ENCODE measurements at regions not wholly inside any gene's neighbourhood (a gene's known extent, or its start where the extent isn't known, plus 50 kb on each side); places are given as distances from the start of the nearest gene placed in this dataset.

GRCh38 chr4:112859456-112860184 is 189.8 kb upstream of the ANK2 start:
- Histone ChIP-seq H3K4me3 (ENCODE audit: low read depth, low read length) (no peak overlapping the region), H3K27ac (ENCODE audit: low read depth, low read length) (peak overlapping the region; percentile 62), H3K9ac (ENCODE audit: low read depth, low read length) (no peak overlapping the region), H3K36me3 (ENCODE audit: control insufficient read depth, insufficient read depth, low read length) (no peaks in the 10 kb centered on the region), H3K27me3 (ENCODE audit: control insufficient read depth, insufficient read depth, low read length) (no peaks in the 10 kb centered on the region), H3K4me1 (ENCODE audit: control insufficient read depth, insufficient read depth, low read length) (peaks cover 64% of the 10 kb centered on the region), H3K9me3 (ENCODE audit: control insufficient read depth, insufficient read depth, low read length) (no peaks in the 10 kb centered on the region)

- peak overlapping the region; percentile 96 for H3K27ac ChIP-seq (ENCODE audit: low read depth, low read length)
- no peaks in the 10 kb centered on the region for H3K36me3 ChIP-seq (ENCODE audit: control insufficient read depth, insufficient read depth, low read length)
- H3K9me3 ChIP-seq (ENCODE audit: control insufficient read depth, insufficient read depth, low read length), result no peaks in the 10 kb centered on the region
- no peaks in the 10 kb centered on the region for H3K27me3 ChIP-seq (ENCODE audit: control insufficient read depth, insufficient read depth, low read length)
- peak overlapping the region; percentile 35; the same call in 1 of the 2 replicates for H3K9ac ChIP-seq (ENCODE audit: low read depth, low read length)
- peak overlapping the region; percentile 24; the same call in 1 of the 2 replicates for H3K4me3 ChIP-seq (ENCODE audit: low read depth, low read length)
- peaks cover 67% of the 10 kb centered on the region for H3K4me1 ChIP-seq (ENCODE audit: control insufficient read depth, insufficient read depth, low read length)
These were observed 188.4 kb upstream of the ANK2 start for GRCh38 chr4:112860830-112861690.

- no peak overlapping the region for H3K4me3 ChIP-seq (ENCODE audit: low read depth, low read length)
- H3K4me1 ChIP-seq (ENCODE audit: control insufficient read depth, insufficient read depth, low read length), result peaks cover 64% of the 10 kb centered on the region
- H3K9ac ChIP-seq (ENCODE audit: low read depth, low read length), result peak overlapping the region; percentile 35; the same call in 1 of the 2 replicates
- no peaks in the 10 kb centered on the region for H3K27me3 ChIP-seq (ENCODE audit: control insufficient read depth, insufficient read depth, low read length)
- H3K9me3 ChIP-seq (ENCODE audit: control insufficient read depth, insufficient read depth, low read length), result no peaks in the 10 kb centered on the region
- no peaks in the 10 kb centered on the region for H3K36me3 ChIP-seq (ENCODE audit: control insufficient read depth, insufficient read depth, low read length)
- peak overlapping the region; percentile 96 for H3K27ac ChIP-seq (ENCODE audit: low read depth, low read length)
These were observed 187.5 kb upstream of the ANK2 start for GRCh38 chr4:112861691-112862674.

- no peak overlapping the region for H3K4me3 ChIP-seq (ENCODE audit: low read depth, low read length)
- peak overlapping the region; percentile 47 for H3K27ac ChIP-seq (ENCODE audit: low read depth, low read length)
- H3K4me1 ChIP-seq (ENCODE audit: control insufficient read depth, insufficient read depth, low read length), result peaks cover 32% of the 10 kb centered on the region
- H3K9me3 ChIP-seq (ENCODE audit: control insufficient read depth, insufficient read depth, low read length), result no peaks in the 10 kb centered on the region
- no peak overlapping the region for H3K9ac ChIP-seq (ENCODE audit: low read depth, low read length)
- no peaks in the 10 kb centered on the region for H3K36me3 ChIP-seq (ENCODE audit: control insufficient read depth, insufficient read depth, low read length)
- no peaks in the 10 kb centered on the region for H3K27me3 ChIP-seq (ENCODE audit: control insufficient read depth, insufficient read depth, low read length)
These were observed 184.0 kb upstream of the ANK2 start for GRCh38 chr4:112865443-112865842.

GRCh38 chr4:112876316-112876715 is 173.1 kb upstream of the ANK2 start:
- H3K27ac ChIP-seq (ENCODE audit: low read depth, low read length), result no peak overlapping the region
- H3K36me3 ChIP-seq (ENCODE audit: control insufficient read depth, insufficient read depth, low read length), result no peaks in the 10 kb centered on the region
- H3K4me3 ChIP-seq (ENCODE audit: low read depth, low read length), result no peak overlapping the region
- H3K9me3 ChIP-seq (ENCODE audit: control insufficient read depth, insufficient read depth, low read length), result no peaks in the 10 kb centered on the region
- no peaks in the 10 kb centered on the region for H3K27me3 ChIP-seq (ENCODE audit: control insufficient read depth, insufficient read depth, low read length)
- no peak overlapping the region for H3K9ac ChIP-seq (ENCODE audit: low read depth, low read length)
- H3K4me1 ChIP-seq (ENCODE audit: control insufficient read depth, insufficient read depth, low read length), result peaks cover 12% of the 10 kb centered on the region

GRCh38 chr4:112881842-112882241 is 167.6 kb upstream of the ANK2 start:
- Histone ChIP-seq H3K4me3 (ENCODE audit: low read depth, low read length) (no peak overlapping the region), H3K36me3 (ENCODE audit: control insufficient read depth, insufficient read depth, low read length) (no peaks in the 10 kb centered on the region), H3K27ac (ENCODE audit: low read depth, low read length) (peak overlapping the region; percentile 11), H3K4me1 (ENCODE audit: control insufficient read depth, insufficient read depth, low read length) (no peaks in the 10 kb centered on the region), H3K9ac (ENCODE audit: low read depth, low read length) (no peak overlapping the region), H3K9me3 (ENCODE audit: control insufficient read depth, insufficient read depth, low read length) (no peaks in the 10 kb centered on the region), H3K27me3 (ENCODE audit: control insufficient read depth, insufficient read depth, low read length) (no peaks in the 10 kb centered on the region)

- H3K27me3 ChIP-seq (ENCODE audit: control insufficient read depth, insufficient read depth, low read length), result no peaks in the 10 kb centered on the region
- no peaks in the 10 kb centered on the region for H3K36me3 ChIP-seq (ENCODE audit: control insufficient read depth, insufficient read depth, low read length)
- no peak overlapping the region for H3K9ac ChIP-seq (ENCODE audit: low read depth, low read length)
- H3K9me3 ChIP-seq (ENCODE audit: control insufficient read depth, insufficient read depth, low read length), result no peaks in the 10 kb centered on the region
- H3K27ac ChIP-seq (ENCODE audit: low read depth, low read length), result peak overlapping the region; percentile 11
- H3K4me3 ChIP-seq (ENCODE audit: low read depth, low read length), result no peak overlapping the region
- no peaks in the 10 kb centered on the region for H3K4me1 ChIP-seq (ENCODE audit: control insufficient read depth, insufficient read depth, low read length)
These were observed 167.2 kb upstream of the ANK2 start for GRCh38 chr4:112882286-112882685.

GRCh38 chr4:112884406-112884805 is 165.0 kb upstream of the ANK2 start:
- Histone ChIP-seq H3K36me3 (ENCODE audit: control insufficient read depth, insufficient read depth, low read length) (no peaks in the 10 kb centered on the region), H3K27ac (ENCODE audit: low read depth, low read length) (no peak overlapping the region), H3K4me3 (ENCODE audit: low read depth, low read length) (no peak overlapping the region), H3K9me3 (ENCODE audit: control insufficient read depth, insufficient read depth, low read length) (no peaks in the 10 kb centered on the region), H3K27me3 (ENCODE audit: control insufficient read depth, insufficient read depth, low read length) (no peaks in the 10 kb centered on the region), H3K4me1 (ENCODE audit: control insufficient read depth, insufficient read depth, low read length) (no peaks in the 10 kb centered on the region), H3K9ac (ENCODE audit: low read depth, low read length) (no peak overlapping the region)

- Histone ChIP-seq H3K9me3 (ENCODE audit: control insufficient read depth, insufficient read depth, low read length) (no peaks in the 10 kb centered on the region), H3K27ac (ENCODE audit: low read depth, low read length) (no peak overlapping the region), H3K27me3 (ENCODE audit: control insufficient read depth, insufficient read depth, low read length) (no peaks in the 10 kb centered on the region), H3K36me3 (ENCODE audit: control insufficient read depth, insufficient read depth, low read length) (no peaks in the 10 kb centered on the region), H3K4me1 (ENCODE audit: control insufficient read depth, insufficient read depth, low read length) (peaks cover 7% of the 10 kb centered on the region), H3K9ac (ENCODE audit: low read depth, low read length) (no peak overlapping the region), H3K4me3 (ENCODE audit: low read depth, low read length) (no peak overlapping the region)
These were observed 163.6 kb upstream of the ANK2 start for GRCh38 chr4:112885897-112886296.

- Histone ChIP-seq H3K27me3 (ENCODE audit: control insufficient read depth, insufficient read depth, low read length) (no peaks in the 10 kb centered on the region), H3K4me1 (ENCODE audit: control insufficient read depth, insufficient read depth, low read length) (peaks cover 7% of the 10 kb centered on the region), H3K4me3 (ENCODE audit: low read depth, low read length) (no peak overlapping the region), H3K36me3 (ENCODE audit: control insufficient read depth, insufficient read depth, low read length) (no peaks in the 10 kb centered on the region), H3K27ac (ENCODE audit: low read depth, low read length) (no peak overlapping the region), H3K9ac (ENCODE audit: low read depth, low read length) (no peak overlapping the region), H3K9me3 (ENCODE audit: control insufficient read depth, insufficient read depth, low read length) (no peaks in the 10 kb centered on the region)
These were observed 160.8 kb upstream of the ANK2 start for GRCh38 chr4:112888622-112889021.
